GM12873 (cell line): ENCODE measurements at regions not wholly inside any gene's neighbourhood (a gene's known extent, or its start where the extent isn't known, plus 50 kb on each side); places are given as distances from the start of the nearest gene placed in this dataset.

Source experiments
- TF ChIP-seq, protein P1 (sequence below): IDR thresholded peaks from 2 replicates; pipeline ENCODE4 v1.5.1; 2012; ENCODE audit warnings: low read depth, mild to moderate bottlenecking, moderate library complexity, low read length, control low read depth; ENCODE audit not compliant: insufficient read depth; ENCODE audit errors: missing control alignments

DNA sequence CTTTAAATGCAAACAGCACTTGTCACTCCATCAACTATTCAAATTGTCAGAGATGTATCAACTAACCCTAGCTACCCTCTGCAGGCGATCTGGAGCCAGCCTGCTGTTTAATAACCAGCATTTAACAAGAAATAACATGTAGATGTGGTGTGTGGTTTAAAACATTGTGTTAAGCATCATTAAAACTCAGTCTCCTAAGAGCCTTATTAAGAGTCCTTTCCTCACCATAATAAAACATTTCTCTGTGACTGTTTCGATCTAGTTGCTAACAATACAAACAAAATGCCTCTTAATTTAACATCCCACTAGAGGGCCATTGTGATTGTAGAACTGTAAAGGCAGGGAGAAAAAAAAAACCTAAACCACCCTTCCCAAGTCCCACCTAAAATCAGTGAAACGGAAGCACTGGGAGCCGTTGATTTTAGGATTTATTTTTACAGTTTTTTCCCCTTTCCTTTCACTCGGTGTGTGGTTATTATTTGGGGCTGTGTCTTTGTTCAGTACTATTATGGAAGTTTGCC lies 708.6 kb downstream of the C4orf33 start:
- TF ChIP-seq, protein P1, sequence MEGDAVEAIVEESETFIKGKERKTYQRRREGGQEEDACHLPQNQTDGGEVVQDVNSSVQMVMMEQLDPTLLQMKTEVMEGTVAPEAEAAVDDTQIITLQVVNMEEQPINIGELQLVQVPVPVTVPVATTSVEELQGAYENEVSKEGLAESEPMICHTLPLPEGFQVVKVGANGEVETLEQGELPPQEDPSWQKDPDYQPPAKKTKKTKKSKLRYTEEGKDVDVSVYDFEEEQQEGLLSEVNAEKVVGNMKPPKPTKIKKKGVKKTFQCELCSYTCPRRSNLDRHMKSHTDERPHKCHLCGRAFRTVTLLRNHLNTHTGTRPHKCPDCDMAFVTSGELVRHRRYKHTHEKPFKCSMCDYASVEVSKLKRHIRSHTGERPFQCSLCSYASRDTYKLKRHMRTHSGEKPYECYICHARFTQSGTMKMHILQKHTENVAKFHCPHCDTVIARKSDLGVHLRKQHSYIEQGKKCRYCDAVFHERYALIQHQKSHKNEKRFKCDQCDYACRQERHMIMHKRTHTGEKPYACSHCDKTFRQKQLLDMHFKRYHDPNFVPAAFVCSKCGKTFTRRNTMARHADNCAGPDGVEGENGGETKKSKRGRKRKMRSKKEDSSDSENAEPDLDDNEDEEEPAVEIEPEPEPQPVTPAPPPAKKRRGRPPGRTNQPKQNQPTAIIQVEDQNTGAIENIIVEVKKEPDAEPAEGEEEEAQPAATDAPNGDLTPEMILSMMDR, result no peak

- TF ChIP-seq, protein P1, result no peak
Observed at GRCh38 chr4:129806986-129807385, 711.0 kb downstream of the C4orf33 start.

GRCh38 chr4:129808242-129808641 lies 712.3 kb downstream of the C4orf33 start:
- TF ChIP-seq, protein P1, result no peak

DNA sequence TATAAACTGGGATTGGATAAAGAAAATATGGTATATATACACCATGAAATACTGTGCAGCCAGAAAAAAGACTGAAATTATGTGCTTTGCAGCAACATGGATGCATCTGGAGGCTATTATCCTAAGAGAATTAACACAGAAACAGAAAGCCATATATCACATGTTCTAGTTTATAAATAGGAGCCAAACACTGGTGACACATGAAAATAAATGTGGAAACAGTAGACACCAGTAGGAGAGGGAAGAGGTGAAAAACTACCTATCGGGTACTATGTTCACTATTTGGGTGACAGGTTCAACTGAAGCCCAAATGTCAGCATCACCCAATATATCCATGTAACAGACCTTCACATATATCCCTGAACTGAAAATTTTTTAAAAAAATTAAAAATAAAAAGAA lies 725.1 kb downstream of the C4orf33 start:
- TF ChIP-seq, protein P1, result no peak

DNA sequence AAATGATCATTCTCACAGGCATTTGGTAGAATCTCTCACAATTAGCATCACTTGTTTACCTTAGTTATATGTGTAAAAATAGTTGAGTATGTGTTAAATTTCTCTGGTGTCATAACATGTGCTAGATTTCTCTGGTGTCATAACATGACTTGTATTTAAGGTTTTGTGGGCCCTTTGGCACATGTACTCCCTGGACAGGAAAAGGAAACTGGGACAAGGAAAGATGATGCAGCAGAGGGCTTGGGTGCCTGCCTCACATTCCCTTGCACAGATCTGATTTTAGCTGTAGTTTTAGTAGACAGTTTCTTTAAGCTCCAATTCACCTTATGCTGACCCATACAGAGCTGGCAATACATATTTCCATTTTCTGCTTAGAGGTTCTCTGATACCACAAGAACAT lies 726.0 kb downstream of the C4orf33 start:
- TF ChIP-seq, protein P1, result no peak

GRCh38 chr4:129822701-129823100 lies 726.7 kb downstream of the C4orf33 start:
- TF ChIP-seq, protein P1, result no peak

- TF ChIP-seq, protein P1, result no peak
Observed at GRCh38 chr4:129823105-129823504, 727.2 kb downstream of the C4orf33 start.

DNA sequence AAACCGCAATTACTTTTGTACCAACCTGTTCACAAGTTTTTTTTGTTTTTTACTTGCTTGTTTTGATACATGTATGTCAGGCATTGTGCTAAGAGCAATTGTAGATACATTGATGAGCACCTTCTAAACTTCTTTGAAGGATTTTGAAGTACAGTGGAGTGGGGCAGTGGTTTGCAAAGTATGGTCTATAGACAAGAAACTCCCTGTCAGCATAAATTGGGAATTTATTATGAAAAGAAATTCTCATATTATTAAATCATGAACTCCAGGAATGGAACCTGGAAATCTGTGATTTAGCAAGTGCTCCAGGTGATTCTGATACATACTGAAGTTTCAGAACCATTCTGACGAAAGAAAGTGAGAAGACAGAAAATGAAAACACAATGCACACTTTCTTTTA lies 733.4 kb downstream of the C4orf33 start:
- TF ChIP-seq, protein P1, result no peak
